K562 (cell line): ENCODE measurements at regions not wholly inside any gene's neighbourhood (a gene's known extent, or its start where the extent isn't known, plus 50 kb on each side); places are given as distances from the start of the nearest gene placed in this dataset.

Experiments
- ATAC-seq: fragments of 200-7000 bp; cut with Tn5 transposase; 3 replicates; pipeline ENCODE4 v1.9.1; 2020; ENCODE audit warnings: moderate library complexity
- BruUV-seq: library from RNA; stranded (reverse); fragments of 400-500 nt; replicated peaks from 2 replicates; lab custom pipeline; 2021; lab: Mats Ljungman, UMichigan
- CTCF ChIA-PET: fragments of 300-600 bp; formaldehyde crosslinking; extraction: SDS; loops from one replicate; lab custom pipeline; 2021; ENCODE audit warnings: low intra/inter-chr PET ratio; lab: Yijun Ruan, JAX
- POLR2A ChIA-PET: fragments of 300-600, 350-650 bp; sonication (Branson Sonifier 250); formaldehyde crosslinking; extraction: SDS; loops from one replicate; lab custom pipeline; 2021; ENCODE audit warnings: antibody characterized with exemption, inconsistent platforms; lab: Yijun Ruan, JAX
- DNase-seq, 4 experiments: peaks; one replicate each; pipeline versions ENCODE4 v3.0.0 to v3.0.0-alpha.2; 2011 to 2018; ENCODE audit warnings: low spot score in 3 of 4, mixed read lengths in 3 of 4; ENCODE audit errors: extremely low read depth in 1 of 4
- FAIRE-seq: peaks from 2 replicates; lab custom pipeline; 2011; peaks lifted over from hg19 to GRCh38; lab: Jason Lieb, UNC
- H2AFZ ChIP-seq: 2 replicates; pipeline ENCODE4 v1.6.0; 2011; ENCODE audit warnings: low read depth, low read length, control low read depth, inconsistent platforms
- H3K27ac ChIP-seq: fragments of 200-600 bp; 3 replicates; pipeline ENCODE4 v1.8.0; 2011; ENCODE audit warnings: low read depth, mild to moderate bottlenecking, control low read depth, inconsistent platforms, low read length, moderate library complexity, mixed read lengths; ENCODE audit errors: extremely low read depth
- H3K27me3 ChIP-seq, 2 experiments: fragments of 300-600 bp in 1 of 2; 2 replicates in 1 of 2; 3 replicates in 1 of 2; pipeline versions ENCODE4 v1.6.0 to v1.8.0; 2011; ENCODE audit warnings: inconsistent platforms in 2 of 2, low read length in 2 of 2, mild to moderate bottlenecking in 1 of 2, mixed read lengths in 1 of 2, moderate library complexity in 1 of 2; ENCODE audit not compliant: control insufficient read depth in 2 of 2, insufficient read depth in 2 of 2
- H3K36me3 ChIP-seq: fragments of 300-600 bp; 3 replicates; pipeline ENCODE4 v1.8.0; 2011; ENCODE audit warnings: mild to moderate bottlenecking, low read length, inconsistent platforms; ENCODE audit not compliant: control insufficient read depth, insufficient read depth
- H3K4me1 ChIP-seq, 2 experiments: fragments of 200-600 bp in 1 of 2; replicated peaks in 1 of 2; 2 replicates in 1 of 2; 3 replicates in 1 of 2; pipeline versions ENCODE4 v1.5.1 to v1.8.0; 2011; ENCODE audit warnings: inconsistent platforms in 2 of 2, low read length in 2 of 2, mild to moderate bottlenecking in 1 of 2, mixed read lengths in 1 of 2, moderate library complexity in 1 of 2; ENCODE audit not compliant: control insufficient read depth in 2 of 2, insufficient read depth in 2 of 2
- H3K4me2 ChIP-seq: 2 replicates; pipeline ENCODE4 v1.6.1; 2011; ENCODE audit warnings: low read length, control low read depth, inconsistent platforms, mixed read lengths; ENCODE audit not compliant: insufficient read depth
- H3K4me3 ChIP-seq: fragments of 200-600 bp; sonication (generic), shearing (Covaris generic); 2 replicates; pipeline ENCODE4 v1.5.1; 2016; ENCODE audit warnings: control low read depth, inconsistent platforms
- H3K79me2 ChIP-seq: fragments of 200-600 bp; 3 replicates; pipeline ENCODE4 v1.8.0; 2011; ENCODE audit warnings: low read length, inconsistent platforms; ENCODE audit not compliant: control insufficient read depth, insufficient read depth
- H3K9ac ChIP-seq, 2 experiments: 2 replicates each; pipeline versions ENCODE4 v1.6.0 to v1.6.1; 2011; ENCODE audit warnings: low read depth in 2 of 2, low read length in 2 of 2, control low read depth in 1 of 2, inconsistent platforms in 1 of 2, mild to moderate bottlenecking in 1 of 2, mixed read lengths in 1 of 2; ENCODE audit not compliant: insufficient read depth in 1 of 2
- H3K9me1 ChIP-seq: one replicate; pipeline ENCODE4 v1.6.0; 2011; ENCODE audit warnings: inconsistent platforms, mild to moderate bottlenecking, low read length, moderate library complexity; ENCODE audit not compliant: control insufficient read depth, insufficient read depth
- H3K9me3 ChIP-seq: replicated peaks from 2 replicates; pipeline ENCODE4 v1.5.1; 2011; ENCODE audit warnings: low read depth, low read length, inconsistent platforms; ENCODE audit not compliant: control insufficient read depth, insufficient read depth
- H4K20me1 ChIP-seq: replicated peaks from 2 replicates; pipeline ENCODE4 v1.6.1; 2011; ENCODE audit warnings: low read length, inconsistent platforms, mixed read lengths; ENCODE audit not compliant: control insufficient read depth, insufficient read depth
- ATF1 ChIP-seq, 2 experiments: fragments of 450-650 bp in 1 of 2; IDR thresholded peaks; 2 replicates each; pipeline ENCODE4 v1.6.1; 2016; ENCODE audit warnings: missing compliant biosample characterization in 1 of 2, missing genetic modification characterization in 1 of 2
- CBFA2T2 ChIP-seq: fragments of 450-650 bp; conservative IDR thresholded peaks from 2 replicates; pipeline ENCODE4 v1.6.1; 2017; ENCODE audit warnings: mild to moderate bottlenecking
- DMBX1 ChIP-seq: fragments of 250-450 bp; sonication (Bioruptor Pico); IDR thresholded peaks from 2 replicates; pipeline ENCODE4 v1.8.0; 2022; ENCODE audit warnings: inconsistent platforms, mild to moderate bottlenecking, moderate library complexity, borderline replicate concordance
- EGR1 ChIP-seq: fragments of 450-650 bp; conservative IDR thresholded peaks from 2 replicates; pipeline ENCODE4 v1.6.1; 2017; ENCODE audit warnings: mild to moderate bottlenecking
- EZH2 ChIP-seq: IDR thresholded peaks from 2 replicates; pipeline ENCODE4 v1.6.1; 2012; ENCODE audit warnings: low read depth, mild to moderate bottlenecking, inconsistent platforms, low read length, borderline replicate concordance
- JUN ChIP-seq, 2 experiments: sonication (generic) in 1 of 2; formaldehyde crosslinking in 1 of 2; IDR thresholded peaks; 2 replicates each; pipeline versions ENCODE4 v1.6.1 to v1.8.0; 2012 to 2022; ENCODE audit warnings: borderline replicate concordance in 2 of 2, mild to moderate bottlenecking in 2 of 2, improper control_type of control experiment in 1 of 2, low read depth in 1 of 2, low read length in 1 of 2, missing genetic modification reagents in 1 of 2
- NR2C1 ChIP-seq, 2 experiments: fragments of 450-650 bp; IDR thresholded peaks; 2 replicates each; pipeline ENCODE4 v1.6.1; 2017; ENCODE audit warnings: mild to moderate bottlenecking in 2 of 2, antibody characterized with exemption in 1 of 2, inconsistent platforms in 1 of 2, missing compliant biosample characterization in 1 of 2, missing genetic modification characterization in 1 of 2
- NR3C1 ChIP-seq: sonication (generic); formaldehyde crosslinking; IDR thresholded peaks from 2 replicates; pipeline ENCODE4 v1.8.1; 2022; ENCODE audit warnings: missing genetic modification reagents
- RBBP5 ChIP-seq: fragments of 200-600 bp; sonication (generic); IDR thresholded peaks from 2 replicates; pipeline ENCODE4 v1.6.1; 2012; ENCODE audit warnings: borderline replicate concordance, mild to moderate bottlenecking, low read length, control low read depth, inconsistent platforms; ENCODE audit not compliant: insufficient read depth, poor library complexity, severe bottlenecking
- RHOXF2B ChIP-seq: fragments of 250-450 bp; sonication (Bioruptor Pico); conservative IDR thresholded peaks from 2 replicates; pipeline ENCODE4 v1.5.1; 2021
- RNF2 ChIP-seq: sonication (generic); IDR thresholded peaks from 2 replicates; pipeline ENCODE4 v1.6.1; 2016
- RUNX1 ChIP-seq: sonication (generic); IDR thresholded peaks from 2 replicates; pipeline ENCODE4 v1.6.1; 2016; ENCODE audit warnings: antibody characterized with exemption, low read depth
- SIX5 ChIP-seq, 2 experiments: IDR thresholded peaks; 2 replicates each; pipeline ENCODE4 v1.6.1; 2011; ENCODE audit warnings: low read length in 2 of 2, borderline replicate concordance in 1 of 2, low read depth in 1 of 2, mild to moderate bottlenecking in 1 of 2, moderate library complexity in 1 of 2; ENCODE audit not compliant: insufficient read depth in 1 of 2
- SMARCE1 ChIP-seq: fragments of 450-650 bp; IDR thresholded peaks from 2 replicates; pipeline ENCODE4 v1.7.1; 2016; ENCODE audit warnings: mild to moderate bottlenecking
- SRF ChIP-seq, 2 experiments: fragments of 250-450, 450-650 bp in 1 of 2; sonication (Bioruptor Pico) in 1 of 2; sonication (generic) in 1 of 2; formaldehyde crosslinking; IDR thresholded peaks; 2 replicates each; pipeline versions ENCODE4 v1.5.0 to v1.5.1; 2020 to 2022; ENCODE audit warnings: mild to moderate bottlenecking in 1 of 2, missing genetic modification reagents in 1 of 2
- TEAD2 ChIP-seq: fragments of 450-650 bp; IDR thresholded peaks from 2 replicates; pipeline ENCODE4 v1.6.1; 2016; ENCODE audit warnings: missing genetic modification characterization, control low read depth, missing compliant biosample characterization
- U2AF2 ChIP-seq: fragments of 200-400 bp; formaldehyde crosslinking; optimal IDR thresholded peaks from 2 replicates; pipeline ENCODE3; 2017; ENCODE audit warnings: low read depth, mild to moderate bottlenecking, low read length
- ZFX ChIP-seq: sonication (generic); formaldehyde crosslinking; IDR thresholded peaks from 2 replicates; pipeline ENCODE4 v1.8.0; 2022; ENCODE audit warnings: mild to moderate bottlenecking, missing genetic modification reagents, moderate library complexity
- ZNF395 ChIP-seq: fragments of 200-800 bp; sonication (Bioruptor generic); IDR thresholded peaks from 2 replicates; pipeline ENCODE4 v1.6.1; 2017; ENCODE audit warnings: missing genetic modification characterization, missing compliant biosample characterization
- WGBS: fragments of 100-300 bp; shearing (Covaris generic); methylation state at CpG from one replicate; pipeline ENCODE4 v1.1.6; 2016; ENCODE audit warnings: low coverage, mixed read lengths; ENCODE audit not compliant: insufficient coverage; ENCODE audit errors: missing lambda C conversion rate; 5-methylcytosine and 5-hydroxymethylcytosine counted together
- in situ Hi-C: fragments of 300-500 bp; cut with MboI; formaldehyde crosslinking; loops from 4 replicates; pipeline ENCODE4 v1.15.0; 2018; ENCODE audit warnings: inconsistent platforms, mixed read lengths
- intact Hi-C: fragments of 100-400 bp; cut with micrococcal nuclease; formaldehyde crosslinking; loops from 2 replicates; pipeline ENCODE4 v1.14.2; 2022
- TF ChIP-seq, protein P1 (sequence below): sonication (generic); formaldehyde crosslinking; IDR thresholded peaks from 2 replicates; pipeline ENCODE4 v1.8.0; 2022; ENCODE audit warnings: missing genetic modification reagents, mild to moderate bottlenecking, borderline replicate concordance

DNA sequence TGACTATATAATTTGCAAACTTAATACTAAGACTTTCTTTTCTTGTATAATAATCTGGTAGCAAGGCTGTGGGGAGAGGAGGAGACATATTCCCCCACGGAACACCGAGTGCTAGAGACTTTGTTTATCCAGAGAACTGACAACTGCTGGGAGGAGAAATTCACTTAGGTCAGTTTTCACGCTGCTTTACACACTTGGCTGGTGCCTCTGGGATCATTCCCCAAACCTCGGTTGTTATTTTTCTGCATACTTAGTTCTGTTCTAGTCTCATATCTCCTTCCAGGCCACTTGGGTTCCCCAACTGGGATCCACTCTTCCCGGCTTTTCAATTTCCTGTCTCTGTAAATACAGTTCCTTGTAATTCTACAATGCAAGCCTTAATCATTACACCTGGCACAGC lies 238.2 kb upstream of the ADAMTS16 start:
- Histone ChIP-seq H3K9me1 (no peaks in the 10 kb centered on the region), H2AFZ (no peak overlapping the region), H3K4me3 (no peak overlapping the region), H3K36me3 (no peaks in the 10 kb centered on the region), H3K9ac (no peak overlapping the region), H3K79me2 (no peaks in the 10 kb centered on the region), H3K27ac (no peak overlapping the region), H3K4me1 (no peaks in the 10 kb centered on the region), H3K9me3 (no peaks in the 10 kb centered on the region), H4K20me1 (no peaks in the 10 kb centered on the region), H3K4me2 (no peak overlapping the region), H3K27me3 (peaks cover 4 to 20% of the 10 kb centered on the region in 2 experiments; a peak in 3 of 5 replicates)
- in situ Hi-C loops (no loop called here), intact Hi-C loops (no loop called here)
- no TSS peak for BruUV-seq
- CTCF ChIA-PET = no interaction called here
- 0% methylated on average over 5 of the region's 5 CpGs for WGBS
- ATAC-seq = no peak
- no peak for FAIRE-seq
- TF ChIP-seq EGR1 (no peak), SRF (CRISPR knock-in tag; IDR thresholded peaks at IDR 0.05) (no peak), RHOXF2B (CRISPR knock-in tag) (no peak), SMARCE1 (no peak), NR3C1 (no peak), CBFA2T2 (no peak), TEAD2 (no peak), DMBX1 (no peak), RNF2 (no peak), JUN (IDR thresholded peaks at IDR 0.05; ENCODE audit: borderline replicate concordance, low read depth, low read length) (no peak), JUN (CRISPR knock-in tag; IDR thresholded peaks at IDR 0.05; ENCODE audit: borderline replicate concordance) (no peak), ATF1 (CRISPR knock-in tag; IDR thresholded peaks at IDR 0.05) (no peak), ATF1 (tag; IDR thresholded peaks at IDR 0.05) (no peak), SIX5 (IDR thresholded peaks at IDR 0.05; ENCODE audit: borderline replicate concordance in 1 of 2, insufficient read depth in 1 of 2, low read depth in 1 of 2, low read length in 2 of 2) (no peak), ZFX (CRISPR knock-in tag) (no peak), EZH2 (no peak), ZNF395 (CRISPR knock-in tag) (no peak), RBBP5 (no peak), RUNX1 (no peak), U2AF2 (no peak), NR2C1 (IDR thresholded peaks at IDR 0.05) (no peak), NR2C1 (tag; IDR thresholded peaks at IDR 0.05) (no peak)
- TF ChIP-seq, protein P1, sequence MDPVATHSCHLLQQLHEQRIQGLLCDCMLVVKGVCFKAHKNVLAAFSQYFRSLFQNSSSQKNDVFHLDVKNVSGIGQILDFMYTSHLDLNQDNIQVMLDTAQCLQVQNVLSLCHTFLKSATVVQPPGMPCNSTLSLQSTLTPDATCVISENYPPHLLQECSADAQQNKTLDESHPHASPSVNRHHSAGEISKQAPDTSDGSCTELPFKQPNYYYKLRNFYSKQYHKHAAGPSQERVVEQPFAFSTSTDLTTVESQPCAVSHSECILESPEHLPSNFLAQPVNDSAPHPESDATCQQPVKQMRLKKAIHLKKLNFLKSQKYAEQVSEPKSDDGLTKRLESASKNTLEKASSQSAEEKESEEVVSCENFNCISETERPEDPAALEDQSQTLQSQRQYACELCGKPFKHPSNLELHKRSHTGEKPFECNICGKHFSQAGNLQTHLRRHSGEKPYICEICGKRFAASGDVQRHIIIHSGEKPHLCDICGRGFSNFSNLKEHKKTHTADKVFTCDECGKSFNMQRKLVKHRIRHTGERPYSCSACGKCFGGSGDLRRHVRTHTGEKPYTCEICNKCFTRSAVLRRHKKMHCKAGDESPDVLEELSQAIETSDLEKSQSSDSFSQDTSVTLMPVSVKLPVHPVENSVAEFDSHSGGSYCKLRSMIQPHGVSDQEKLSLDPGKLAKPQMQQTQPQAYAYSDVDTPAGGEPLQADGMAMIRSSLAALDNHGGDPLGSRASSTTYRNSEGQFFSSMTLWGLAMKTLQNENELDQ (CRISPR knock-in tag) = no peak
- no peak for DNase-seq
- POLR2A ChIA-PET = no interaction called here
